H9 (cell line): ENCODE measurements at regions not wholly inside any gene's neighbourhood (a gene's known extent, or its start where the extent isn't known, plus 50 kb on each side); places are given as distances from the start of the nearest gene placed in this dataset.

Experiments
- DNase-seq: peaks from one replicate; pipeline ENCODE4 v3.0.0-alpha.2; 2017
- H2AFZ ChIP-seq: one replicate; pipeline ENCODE4 v1.6.1; 2013; ENCODE audit warnings: mild to moderate bottlenecking, low read length, control low read depth, moderate library complexity
- H2AK5ac ChIP-seq: 2 replicates; pipeline ENCODE4 v1.6.1; 2013; ENCODE audit warnings: low read length, control low read depth, mixed read lengths; ENCODE audit not compliant: insufficient read length
- H2BK120ac ChIP-seq: one replicate; pipeline ENCODE4 v1.6.1; 2013; ENCODE audit warnings: low read depth, mild to moderate bottlenecking, low read length, control low read depth, inconsistent platforms; ENCODE audit not compliant: poor library complexity, severe bottlenecking
- H2BK12ac ChIP-seq: 2 replicates; pipeline ENCODE4 v1.6.1; 2013; ENCODE audit warnings: low read length, control low read depth, mixed read lengths, low read depth; ENCODE audit not compliant: insufficient read length
- H2BK15ac ChIP-seq: 2 replicates; pipeline ENCODE4 v1.6.1; 2013; ENCODE audit warnings: low read depth, low read length, control low read depth
- H2BK20ac ChIP-seq: one replicate; pipeline ENCODE4 v1.6.1; 2013; ENCODE audit warnings: low read depth, mild to moderate bottlenecking, low read length, control low read depth, inconsistent platforms; ENCODE audit not compliant: poor library complexity, severe bottlenecking
- H2BK5ac ChIP-seq: 2 replicates; pipeline ENCODE4 v1.6.1; 2013; ENCODE audit warnings: low read length, control low read depth, mixed read lengths; ENCODE audit not compliant: insufficient read length
- H3K14ac ChIP-seq: 2 replicates; pipeline ENCODE4 v1.6.1; 2013; ENCODE audit warnings: low read length, control low read depth; ENCODE audit not compliant: insufficient read depth
- H3K18ac ChIP-seq: 2 replicates; pipeline ENCODE4 v1.6.1; 2013; ENCODE audit warnings: low read depth, mild to moderate bottlenecking, mixed read lengths, low read length, control low read depth; ENCODE audit not compliant: insufficient read length
- H3K23ac ChIP-seq: 2 replicates; pipeline ENCODE4 v1.6.1; 2013; ENCODE audit warnings: low read length, control low read depth, mixed read lengths, low read depth; ENCODE audit not compliant: insufficient read length
- H3K23me2 ChIP-seq: 2 replicates; pipeline ENCODE4 v1.6.1; 2013; ENCODE audit warnings: low read depth, mild to moderate bottlenecking, mixed read lengths, low read length, control low read depth; ENCODE audit not compliant: insufficient read length, poor library complexity, severe bottlenecking
- H3K27ac ChIP-seq: 2 replicates; pipeline ENCODE4 v1.5.1; 2013; ENCODE audit warnings: low read length, control low read depth, mixed read lengths, low read depth; ENCODE audit not compliant: insufficient read length
- H3K27me3 ChIP-seq: 2 replicates; pipeline ENCODE4 v1.6.1; 2013; ENCODE audit warnings: low read length, control low read depth, inconsistent platforms; ENCODE audit not compliant: insufficient read depth
- H3K4ac ChIP-seq: 2 replicates; pipeline ENCODE4 v1.6.1; 2013; ENCODE audit warnings: low read depth, mild to moderate bottlenecking, control low read depth, inconsistent platforms, low read length, moderate library complexity
- H3K4me1 ChIP-seq: 2 replicates; pipeline ENCODE4 v1.6.1; 2013; ENCODE audit warnings: low read length, control low read depth, inconsistent platforms; ENCODE audit not compliant: insufficient read depth
- H3K4me2 ChIP-seq: 2 replicates; pipeline ENCODE4 v1.6.1; 2013; ENCODE audit warnings: low read length, control low read depth, mixed read lengths; ENCODE audit not compliant: insufficient read length, insufficient read depth
- H3K56ac ChIP-seq: 2 replicates; pipeline ENCODE4 v1.6.1; 2013; ENCODE audit warnings: low read depth, mild to moderate bottlenecking, mixed read lengths, low read length, control low read depth; ENCODE audit not compliant: insufficient read length
- H3K79me1 ChIP-seq: 2 replicates; pipeline ENCODE4 v1.6.1; 2013; ENCODE audit warnings: low read depth, mild to moderate bottlenecking, moderate library complexity, low read length, control low read depth, inconsistent platforms; ENCODE audit not compliant: insufficient read depth, poor library complexity, severe bottlenecking
- H3K79me2 ChIP-seq: 2 replicates; pipeline ENCODE4 v1.6.1; 2013; ENCODE audit warnings: low read length, control low read depth, inconsistent platforms; ENCODE audit not compliant: insufficient read depth
- H3K9ac ChIP-seq: 2 replicates; pipeline ENCODE4 v1.6.1; 2013; ENCODE audit warnings: low read length, control low read depth, mixed read lengths; ENCODE audit not compliant: insufficient read length; ENCODE audit errors: extremely low read depth
- H3K9me3 ChIP-seq: one replicate; pipeline ENCODE4 v1.6.1; 2013; ENCODE audit warnings: low read depth, low read length, inconsistent platforms; ENCODE audit not compliant: control insufficient read depth
- H3T11ph ChIP-seq: one replicate; pipeline ENCODE4 v1.6.1; 2013; ENCODE audit warnings: mild to moderate bottlenecking, low read length, control low read depth, inconsistent platforms
- H4K20me1 ChIP-seq: one replicate; pipeline ENCODE4 v1.6.1; 2013; ENCODE audit not compliant: control insufficient read depth, insufficient read length, insufficient read depth
- H4K5ac ChIP-seq: 2 replicates; pipeline ENCODE4 v1.6.1; 2013; ENCODE audit warnings: low read depth, mild to moderate bottlenecking, mixed read lengths, low read length, control low read depth; ENCODE audit not compliant: insufficient read length
- H4K8ac ChIP-seq: replicated peaks from 2 replicates; pipeline ENCODE4 v1.6.1; 2013; ENCODE audit warnings: low read length, control low read depth, mixed read lengths, low read depth; ENCODE audit not compliant: insufficient read length
- H4K91ac ChIP-seq: 2 replicates; pipeline ENCODE4 v1.6.1; 2013; ENCODE audit warnings: low read depth, mild to moderate bottlenecking, moderate library complexity, mixed read lengths, low read length, control low read depth; ENCODE audit not compliant: insufficient read length
- H3K27ac Mint-ChIP-seq, 3 experiments: 2 replicates in 2 of 3; 3 replicates in 1 of 3; pipeline ENCODE4 v1.8.0; 2020 to 2021; ENCODE audit warnings: mixed read lengths in 3 of 3, mild to moderate bottlenecking in 1 of 3, moderate library complexity in 1 of 3
- H3K27me3 Mint-ChIP-seq: 2 replicates; pipeline ENCODE4 v1.8.0; 2021; ENCODE audit warnings: low read depth, mild to moderate bottlenecking, moderate library complexity, mixed read lengths
- H3K36me3 Mint-ChIP-seq, 3 experiments: 2 replicates in 2 of 3; 3 replicates in 1 of 3; pipeline ENCODE4 v1.8.0; 2020 to 2021; ENCODE audit warnings: low read depth in 3 of 3, mixed read lengths in 3 of 3; ENCODE audit not compliant: insufficient read depth in 1 of 3
- H3K4me1 Mint-ChIP-seq, 2 experiments: 2 replicates each; pipeline ENCODE4 v1.8.0; 2020; ENCODE audit warnings: mixed read lengths in 2 of 2
- H3K4me3 Mint-ChIP-seq, 2 experiments: 2 replicates in 1 of 2; 3 replicates in 1 of 2; pipeline ENCODE4 v1.8.0; 2020 to 2021; ENCODE audit warnings: mild to moderate bottlenecking in 2 of 2, mixed read lengths in 2 of 2, moderate library complexity in 1 of 2
- H3K9me3 Mint-ChIP-seq, 2 experiments: 2 replicates in 1 of 2; 3 replicates in 1 of 2; pipeline ENCODE4 v1.8.0; 2020; ENCODE audit warnings: mild to moderate bottlenecking in 2 of 2, mixed read lengths in 2 of 2, moderate library complexity in 1 of 2
- WGBS: extraction: QIAGEN DNeasy Blood & Tissue Kit; methylation state at CpG from one replicate; pipeline ENCODE4 v1.1.7; 2013; ENCODE audit warnings: missing lambda C conversion rate, low lambda C conversion rate, mixed read lengths; ENCODE audit not compliant: insufficient read length; ENCODE audit errors: extremely low coverage; 5-methylcytosine and 5-hydroxymethylcytosine counted together
- TF ChIP-seq, protein P1 (sequence below): fragments of 200-600 bp; sonication (generic); conservative IDR thresholded peaks from 3 replicates; pipeline ENCODE4 v1.8.0; 2021; ENCODE audit warnings: antibody characterized with exemption, mild to moderate bottlenecking

GRCh38 chr9:129368444-129368978 is 190.4 kb upstream of the IER5L start:
- Histone ChIP-seq H4K20me1 (no peaks in the 10 kb centered on the region), H2BK12ac (no peak overlapping the region), H3T11ph (no peak overlapping the region), H4K91ac (no peak overlapping the region), H3K4ac (no peak overlapping the region), H3K4me2 (no peak overlapping the region), H2AK5ac (no peak overlapping the region), H3K27ac (no peak overlapping the region), H3K23me2 (no peaks in the 10 kb centered on the region), H4K8ac (no peak overlapping the region), H2BK5ac (no peak overlapping the region), H3K27me3 (no peaks in the 10 kb centered on the region), H3K79me2 (no peaks in the 10 kb centered on the region), H3K18ac (no peak overlapping the region), H2BK120ac (no peak overlapping the region), H3K23ac (no peak overlapping the region), H3K9me3 (no peaks in the 10 kb centered on the region), H3K79me1 (no peaks in the 10 kb centered on the region), H2BK15ac (no peak overlapping the region), H3K4me1 (no peaks in the 10 kb centered on the region), H3K56ac (no peak overlapping the region), H3K9ac (no peak overlapping the region), H2AFZ (no peak overlapping the region), H3K14ac (no peak overlapping the region), H4K5ac (no peak overlapping the region), H2BK20ac (no peak overlapping the region)
- no peak for DNase-seq
- H3K9me3 Mint-ChIP-seq, result peaks cover 21 to 22% of the 10 kb centered on the region in 2 experiments
- H3K4me3 Mint-ChIP-seq, result no peak overlapping the region
- TF ChIP-seq, protein P1, sequence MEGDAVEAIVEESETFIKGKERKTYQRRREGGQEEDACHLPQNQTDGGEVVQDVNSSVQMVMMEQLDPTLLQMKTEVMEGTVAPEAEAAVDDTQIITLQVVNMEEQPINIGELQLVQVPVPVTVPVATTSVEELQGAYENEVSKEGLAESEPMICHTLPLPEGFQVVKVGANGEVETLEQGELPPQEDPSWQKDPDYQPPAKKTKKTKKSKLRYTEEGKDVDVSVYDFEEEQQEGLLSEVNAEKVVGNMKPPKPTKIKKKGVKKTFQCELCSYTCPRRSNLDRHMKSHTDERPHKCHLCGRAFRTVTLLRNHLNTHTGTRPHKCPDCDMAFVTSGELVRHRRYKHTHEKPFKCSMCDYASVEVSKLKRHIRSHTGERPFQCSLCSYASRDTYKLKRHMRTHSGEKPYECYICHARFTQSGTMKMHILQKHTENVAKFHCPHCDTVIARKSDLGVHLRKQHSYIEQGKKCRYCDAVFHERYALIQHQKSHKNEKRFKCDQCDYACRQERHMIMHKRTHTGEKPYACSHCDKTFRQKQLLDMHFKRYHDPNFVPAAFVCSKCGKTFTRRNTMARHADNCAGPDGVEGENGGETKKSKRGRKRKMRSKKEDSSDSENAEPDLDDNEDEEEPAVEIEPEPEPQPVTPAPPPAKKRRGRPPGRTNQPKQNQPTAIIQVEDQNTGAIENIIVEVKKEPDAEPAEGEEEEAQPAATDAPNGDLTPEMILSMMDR, result no peak
- peaks cover 11% of the 10 kb centered on the region for H3K27me3 Mint-ChIP-seq
- H3K4me1 Mint-ChIP-seq, result no peaks in the 10 kb centered on the region
- no CpG with 5 or more reads among the region's 6 CpGs for WGBS
- H3K36me3 Mint-ChIP-seq, result peaks cover 0 to 16% (median 2%) of the 10 kb centered on the region in 3 experiments; a peak in 4 of 7 replicates
- H3K27ac Mint-ChIP-seq, result no peak overlapping the region
